ENCODE measurements at regions not wholly inside any gene's neighbourhood (a gene's known extent, or its start where the extent isn't known, plus 50 kb on each side); places are given as distances from the start of the nearest gene placed in this dataset.
A peak's percentile ranks its signal among the peaks of the same experiment; 100 is the strongest.

DNA sequence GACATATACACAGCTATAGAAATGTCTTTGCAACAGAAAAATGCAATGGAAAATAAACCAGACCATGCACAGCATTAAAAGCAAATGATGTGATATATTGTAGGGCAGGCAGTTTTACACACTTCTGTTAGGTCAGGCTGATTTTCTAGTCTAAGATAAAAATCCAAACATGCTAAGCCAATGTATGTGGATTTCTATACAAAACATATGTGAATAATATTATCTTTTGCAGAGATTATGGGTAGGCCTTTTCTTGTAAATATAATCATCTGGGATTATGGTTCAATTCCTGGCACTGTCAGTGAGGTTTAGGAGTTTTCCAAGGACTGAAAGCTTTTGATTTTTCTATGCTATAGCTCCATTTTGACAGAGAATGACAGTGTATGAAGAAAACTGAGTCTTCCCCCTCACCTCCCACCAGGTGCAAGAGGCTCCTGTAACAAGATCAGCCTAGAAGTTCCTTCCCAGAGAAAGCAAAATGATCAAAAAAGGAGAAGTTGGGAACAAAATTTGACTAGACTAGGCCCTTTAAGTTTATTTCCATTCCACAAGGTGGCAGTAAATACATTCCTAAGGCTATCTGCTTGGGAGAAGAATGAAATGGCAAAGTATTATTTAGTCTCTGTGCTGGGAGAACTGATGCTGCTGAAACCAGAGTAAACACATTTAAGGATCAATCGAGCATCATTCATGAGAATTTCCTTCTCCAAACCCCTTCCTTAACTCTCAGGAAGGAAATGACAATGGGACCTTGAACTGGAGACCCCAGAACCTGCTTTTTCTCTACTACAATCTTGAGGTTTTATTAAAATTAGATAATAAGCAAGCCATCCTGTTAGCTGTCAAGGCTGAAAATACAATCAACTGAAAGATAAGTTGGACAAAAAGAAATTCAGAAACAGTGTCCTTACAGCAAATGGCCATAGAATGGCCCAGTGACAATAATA lies 133.0 kb upstream of the TUT7 start:
- H3K4me2 ChIP-seq: no peak overlapping the region
- no peaks in the 10 kb centered on the region; a peak in 2 of 4 replicates for H3K4me1 ChIP-seq (ENCODE audit: control insufficient read depth in 1 of 2, insufficient read depth in 2 of 2, low read depth in 1 of 2, low read length in 1 of 2)
- CTCF ChIA-PET: interaction anchor here (0.6 to 5.9 kb wide), 49 partner anchors 9 to 1010 kb away, joined by 3 to 112 read pairs (median 3); partner anchors contain the start of genes DAPK1 and GAS1
- H3F3A ChIP-seq (replicated peaks; ENCODE audit: insufficient read depth): no peaks in the 10 kb centered on the region
- H3K9ac ChIP-seq: no peak overlapping the region
- POLR2A ChIA-PET: interaction anchor here (1.1 kb wide), 1 partner anchor 459 kb away, joined by 3 read pairs; no protein-coding TSS in a partner anchor
- TF ChIP-seq SMC3 (IDR thresholded peaks at IDR 0.05; ENCODE audit: low read depth, low read length) (peak; percentile 94), MXI1 (IDR thresholded peaks at IDR 0.05; ENCODE audit: low read depth, low read length) (no peak), SIN3A (IDR thresholded peaks at IDR 0.05; ENCODE audit: borderline replicate concordance, low read depth, low read length) (no peak), JUND (IDR thresholded peaks at IDR 0.05) (no peak), CHD2 (IDR thresholded peaks at IDR 0.05; ENCODE audit: low read length, partially characterized antibody) (no peak), CTCF (IDR thresholded peaks at IDR 0.05) (peak; percentile 76), POLR2AphosphoS5 (IDR thresholded peaks at IDR 0.05; ENCODE audit: low read depth, low read length) (no peak), RXRA (IDR thresholded peaks at IDR 0.05; ENCODE audit: borderline replicate concordance, low read depth) (no peak), RFX5 (IDR thresholded peaks at IDR 0.05; ENCODE audit: low read length) (0 out of 2 replicates have a peak, but pooled peaks have one; percentile 19), FOSL2 (IDR thresholded peaks at IDR 0.05; ENCODE audit: borderline replicate concordance, low read depth) (no peak), RAD21 (IDR thresholded peaks at IDR 0.05; ENCODE audit: low read length) (peak; percentile 95)
- TF ChIP-seq, protein P1, sequence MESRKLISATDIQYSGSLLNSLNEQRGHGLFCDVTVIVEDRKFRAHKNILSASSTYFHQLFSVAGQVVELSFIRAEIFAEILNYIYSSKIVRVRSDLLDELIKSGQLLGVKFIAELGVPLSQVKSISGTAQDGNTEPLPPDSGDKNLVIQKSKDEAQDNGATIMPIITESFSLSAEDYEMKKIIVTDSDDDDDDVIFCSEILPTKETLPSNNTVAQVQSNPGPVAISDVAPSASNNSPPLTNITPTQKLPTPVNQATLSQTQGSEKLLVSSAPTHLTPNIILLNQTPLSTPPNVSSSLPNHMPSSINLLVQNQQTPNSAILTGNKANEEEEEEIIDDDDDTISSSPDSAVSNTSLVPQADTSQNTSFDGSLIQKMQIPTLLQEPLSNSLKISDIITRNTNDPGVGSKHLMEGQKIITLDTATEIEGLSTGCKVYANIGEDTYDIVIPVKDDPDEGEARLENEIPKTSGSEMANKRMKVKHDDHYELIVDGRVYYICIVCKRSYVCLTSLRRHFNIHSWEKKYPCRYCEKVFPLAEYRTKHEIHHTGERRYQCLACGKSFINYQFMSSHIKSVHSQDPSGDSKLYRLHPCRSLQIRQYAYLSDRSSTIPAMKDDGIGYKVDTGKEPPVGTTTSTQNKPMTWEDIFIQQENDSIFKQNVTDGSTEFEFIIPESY (IDR thresholded peaks at IDR 0.05; ENCODE audit: borderline replicate concordance, low read depth): no peak
- TF ChIP-seq, protein P2, sequence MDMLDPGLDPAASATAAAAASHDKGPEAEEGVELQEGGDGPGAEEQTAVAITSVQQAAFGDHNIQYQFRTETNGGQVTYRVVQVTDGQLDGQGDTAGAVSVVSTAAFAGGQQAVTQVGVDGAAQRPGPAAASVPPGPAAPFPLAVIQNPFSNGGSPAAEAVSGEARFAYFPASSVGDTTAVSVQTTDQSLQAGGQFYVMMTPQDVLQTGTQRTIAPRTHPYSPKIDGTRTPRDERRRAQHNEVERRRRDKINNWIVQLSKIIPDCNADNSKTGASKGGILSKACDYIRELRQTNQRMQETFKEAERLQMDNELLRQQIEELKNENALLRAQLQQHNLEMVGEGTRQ (IDR thresholded peaks at IDR 0.05; ENCODE audit: borderline replicate concordance, low read depth, low read length): no peak
- TF ChIP-seq, protein P3, sequence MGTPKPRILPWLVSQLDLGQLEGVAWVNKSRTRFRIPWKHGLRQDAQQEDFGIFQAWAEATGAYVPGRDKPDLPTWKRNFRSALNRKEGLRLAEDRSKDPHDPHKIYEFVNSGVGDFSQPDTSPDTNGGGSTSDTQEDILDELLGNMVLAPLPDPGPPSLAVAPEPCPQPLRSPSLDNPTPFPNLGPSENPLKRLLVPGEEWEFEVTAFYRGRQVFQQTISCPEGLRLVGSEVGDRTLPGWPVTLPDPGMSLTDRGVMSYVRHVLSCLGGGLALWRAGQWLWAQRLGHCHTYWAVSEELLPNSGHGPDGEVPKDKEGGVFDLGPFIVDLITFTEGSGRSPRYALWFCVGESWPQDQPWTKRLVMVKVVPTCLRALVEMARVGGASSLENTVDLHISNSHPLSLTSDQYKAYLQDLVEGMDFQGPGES (IDR thresholded peaks at IDR 0.05; ENCODE audit: low read depth, low read length): no peak
- no peak overlapping the region for H2AFZ ChIP-seq (ENCODE audit: low read depth)
- H3K27ac ChIP-seq (ENCODE audit: low read depth in 2 of 2, low read length in 1 of 2): peak overlapping the region in 1 of 2 experiments; percentile 23; a peak in 1 of 4 replicates
- H3K79me2 ChIP-seq (ENCODE audit: insufficient read depth): no peaks in the 10 kb centered on the region
- H3K9me3 ChIP-seq: no peaks in the 10 kb centered on the region
- no peaks in the 10 kb centered on the region for H3K36me3 ChIP-seq (replicated peaks in 1 of 2; ENCODE audit: control insufficient read depth in 1 of 2, insufficient read depth in 2 of 2, low read length in 1 of 2)
- WGBS (ENCODE audit: low lambda C conversion rate): 0% methylated on average over 1 of the region's 1 CpG
- no peaks in the 10 kb centered on the region for H4K20me1 ChIP-seq (ENCODE audit: insufficient read depth)
- no peak overlapping the region; a peak in 1 of 4 replicates for H3K4me3 ChIP-seq (ENCODE audit: low read depth in 2 of 2, low read length in 1 of 2)
- H3K27me3 ChIP-seq (ENCODE audit: insufficient read depth): no peaks in the 10 kb centered on the region
- DNase-seq: peak; percentile 59
- H3K9me2 ChIP-seq: no peaks in the 10 kb centered on the region

Data from SK-N-SH (cell line).